ENCODE measurements at regions not wholly inside any gene's neighbourhood (a gene's known extent, or its start where the extent isn't known, plus 50 kb on each side); places are given as distances from the start of the nearest gene placed in this dataset.
"Not testable (repeated sequence)": the region's sequence is repeated elsewhere in the genome, so short reads cannot be mapped to it uniquely, and the experiment has no call there.

- DNase-seq (ENCODE audit: low spot score in 2 of 2), result no peak
These were observed 201.1 kb upstream of the GLRA1 start for GRCh38 chr5:152125661-152126205.

GRCh38 chr5:152124409-152125041 is 199.9 kb upstream of the GLRA1 start:
- DNase-seq (ENCODE audit: low spot score in 2 of 2) (no peak), FAIRE-seq (no peak)

More at GRCh38 chr5:152125661-152126205, 201.1 kb upstream of the GLRA1 start:
- FAIRE-seq, result no peak

GRCh38 chr5:152118676-152119470 is 194.2 kb upstream of the GLRA1 start:
- no peak for DNase-seq (ENCODE audit: low spot score in 2 of 2)

GRCh38 chr5:152116934-152117333 is 192.3 kb upstream of the GLRA1 start:
- DNase-seq (ENCODE audit: low spot score in 2 of 2) (no peak), FAIRE-seq (no peak)

More at GRCh38 chr5:152118676-152119470, 194.2 kb upstream of the GLRA1 start:
- no peak for FAIRE-seq

GRCh38 chr5:152113401-152113800 is 188.8 kb upstream of the GLRA1 start:
- DNase-seq (ENCODE audit: low spot score in 2 of 2) (no peak), FAIRE-seq (no peak)

- DNase-seq (ENCODE audit: low spot score in 2 of 2) (no peak), FAIRE-seq (no peak)
These were observed 182.6 kb upstream of the GLRA1 start for GRCh38 chr5:152107220-152107619.

- FAIRE-seq (no peak), DNase-seq (ENCODE audit: low spot score in 2 of 2) (no peak)
These were observed 181.9 kb upstream of the GLRA1 start for GRCh38 chr5:152106571-152106970.

GRCh38 chr5:152105085-152105484 is 180.4 kb upstream of the GLRA1 start:
- DNase-seq (ENCODE audit: low spot score in 2 of 2), result no peak
- FAIRE-seq, result no peak

GRCh38 chr5:152104211-152104610 is 179.6 kb upstream of the GLRA1 start:
- no peak for DNase-seq (ENCODE audit: low spot score in 2 of 2)
- FAIRE-seq, result no peak

- FAIRE-seq; DNase-seq (ENCODE audit: low spot score in 2 of 2): not testable (repeated sequence)
These were observed 178.3 kb upstream of the GLRA1 start for GRCh38 chr5:152102908-152103307.

- FAIRE-seq (no peak), DNase-seq (ENCODE audit: low spot score in 2 of 2) (no peak)
These were observed 177.4 kb upstream of the GLRA1 start for GRCh38 chr5:152102057-152102456.

GRCh38 chr5:152100462-152100861 is 175.8 kb upstream of the GLRA1 start:
- no peak for FAIRE-seq
- DNase-seq (ENCODE audit: low spot score in 2 of 2), result no peak

- DNase-seq (ENCODE audit: low spot score in 2 of 2) (no peak), FAIRE-seq (no peak)
These were observed 172.5 kb upstream of the GLRA1 start for GRCh38 chr5:152097128-152097527.

- FAIRE-seq (no peak), DNase-seq (ENCODE audit: low spot score in 2 of 2) (no peak)
These were observed 170.1 kb upstream of the GLRA1 start for GRCh38 chr5:152094716-152095115.

GRCh38 chr5:152094060-152094459 is 169.4 kb upstream of the GLRA1 start:
- DNase-seq (ENCODE audit: low spot score in 2 of 2), result no peak
- no peak for FAIRE-seq

GRCh38 chr5:152092580-152092979 is 167.9 kb upstream of the GLRA1 start:
- no peak for FAIRE-seq
- DNase-seq (ENCODE audit: low spot score in 2 of 2), result no peak

GRCh38 chr5:152089644-152090043 is 165.0 kb upstream of the GLRA1 start:
- DNase-seq (ENCODE audit: low spot score in 2 of 2) (no peak), FAIRE-seq (no peak)

- DNase-seq (ENCODE audit: low spot score in 2 of 2) (no peak), FAIRE-seq (no peak)
These were observed 162.0 kb upstream of the GLRA1 start for GRCh38 chr5:152086668-152087067.

GRCh38 chr5:152084476-152084875 is 159.8 kb upstream of the GLRA1 start:
- FAIRE-seq (no peak), DNase-seq (ENCODE audit: low spot score in 2 of 2) (no peak)

GRCh38 chr5:152083231-152083630 is 158.6 kb upstream of the GLRA1 start:
- FAIRE-seq (no peak), DNase-seq (ENCODE audit: low spot score in 2 of 2) (no peak)

GRCh38 chr5:152072091-152072490 is 147.4 kb upstream of the GLRA1 start:
- DNase-seq (ENCODE audit: low spot score in 2 of 2) (no peak), FAIRE-seq (no peak)

GRCh38 chr5:152070591-152070990 is 145.9 kb upstream of the GLRA1 start:
- no peak for DNase-seq (ENCODE audit: low spot score in 2 of 2)
- no peak for FAIRE-seq

Measured in frontal cortex (tissue), 3 donors.